OCI-LY1 (cell line): ENCODE measurements at regions not wholly inside any gene's neighbourhood (a gene's known extent, or its start where the extent isn't known, plus 50 kb on each side); places are given as distances from the start of the nearest gene placed in this dataset.
A peak's percentile ranks its signal among the peaks of the same experiment; 100 is the strongest.

Experiments
- H2AFZ ChIP-seq: fragments of 200-600 bp; sonication (generic), shearing (Covaris generic); 2 replicates; pipeline ENCODE4 v1.6.0; 2014; ENCODE audit warnings: antibody characterized with exemption, mild to moderate bottlenecking, low read length
- H3F3A ChIP-seq: fragments of 200-600 bp; sonication (generic), shearing (Covaris generic); 2 replicates; pipeline ENCODE4 v1.6.0; 2014; ENCODE audit warnings: mild to moderate bottlenecking, antibody characterized with exemption, low read length, moderate library complexity; ENCODE audit not compliant: insufficient read depth
- H3K27ac ChIP-seq: fragments of 200-600 bp; sonication (generic); 2 replicates; pipeline ENCODE4 v1.5.1; 2014; ENCODE audit warnings: low read length, mixed run types, mild to moderate bottlenecking, low read depth; ENCODE audit not compliant: poor library complexity, severe bottlenecking
- H3K27me3 ChIP-seq: fragments of 200-600 bp; sonication (generic); 2 replicates; pipeline ENCODE4 v1.6.0; 2014; ENCODE audit warnings: antibody characterized with exemption, mild to moderate bottlenecking, low read length, moderate library complexity; ENCODE audit not compliant: insufficient read depth
- H3K36me3 ChIP-seq: fragments of 200-600 bp; sonication (generic); 2 replicates; pipeline ENCODE4 v1.6.1; 2014; ENCODE audit warnings: mild to moderate bottlenecking, antibody characterized with exemption, low read length, moderate library complexity, mixed read lengths; ENCODE audit not compliant: insufficient read depth
- H3K4me1 ChIP-seq: fragments of 200-600 bp; sonication (generic); 2 replicates; pipeline ENCODE4 v1.5.1; 2014; ENCODE audit warnings: mild to moderate bottlenecking, low read length, moderate library complexity; ENCODE audit not compliant: insufficient read depth, severe bottlenecking
- H3K4me2 ChIP-seq: fragments of 200-600 bp; sonication (generic), shearing (Covaris generic); 2 replicates; pipeline ENCODE4 v1.6.1; 2014; ENCODE audit warnings: low read length
- H3K4me3 ChIP-seq: fragments of 200-600 bp; sonication (generic); 2 replicates; pipeline ENCODE4 v1.5.1; 2014; ENCODE audit warnings: low read length, low read depth, mild to moderate bottlenecking, mixed read lengths; ENCODE audit not compliant: poor library complexity, severe bottlenecking
- H3K79me2 ChIP-seq: fragments of 200-600 bp; shearing (Covaris generic); 2 replicates; pipeline ENCODE4 v1.6.1; 2016; ENCODE audit warnings: mixed run types, low read length, mixed read lengths; ENCODE audit not compliant: insufficient read depth
- H3K9ac ChIP-seq: fragments of 200-600 bp; sonication (generic), shearing (Covaris generic); 2 replicates; pipeline ENCODE4 v1.6.1; 2014; ENCODE audit warnings: mild to moderate bottlenecking, low read length, mixed read lengths
- H3K9me2 ChIP-seq: fragments of 200-600 bp; sonication (generic), shearing (Covaris generic); 2 replicates; pipeline ENCODE4 v1.6.1; 2014; ENCODE audit warnings: low read depth, mild to moderate bottlenecking, low read length, mixed read lengths
- H3K9me3 ChIP-seq: fragments of 200-600 bp; shearing (Covaris generic); 2 replicates; pipeline ENCODE4 v1.6.1; 2014; ENCODE audit warnings: low read length, mixed read lengths
- H4K20me1 ChIP-seq: fragments of 200-600 bp; sonication (generic), shearing (Covaris generic); 2 replicates; pipeline ENCODE4 v1.6.0; 2016; ENCODE audit warnings: mild to moderate bottlenecking, low read length; ENCODE audit not compliant: insufficient read depth
- CTCF ChIP-seq: fragments of 200-600 bp; sonication (generic), shearing (Covaris generic); IDR thresholded peaks from 2 replicates; pipeline ENCODE4 v1.5.1; 2017; ENCODE audit warnings: mild to moderate bottlenecking, antibody characterized with exemption, low read length, moderate library complexity, mixed read lengths
- EZH2 ChIP-seq: fragments of 200-600 bp; sonication (generic), shearing (Covaris generic); IDR thresholded peaks from 2 replicates; pipeline ENCODE4 v1.8.0; 2017; ENCODE audit warnings: borderline replicate concordance, mixed run types, mild to moderate bottlenecking, antibody characterized with exemption, low read length, moderate library complexity, mixed read lengths

- no peak for TF ChIP-seq EZH2
- TF ChIP-seq CTCF: no peak
- H3K9me2 ChIP-seq: no peaks in the 10 kb centered on the region
- no peak overlapping the region for H2AFZ ChIP-seq
- no peak overlapping the region for H3K4me2 ChIP-seq
- no peak overlapping the region for H3K27ac ChIP-seq
- H3K9ac ChIP-seq: no peak overlapping the region
- H3K4me3 ChIP-seq: no peak overlapping the region
- H3K79me2 ChIP-seq: no peaks in the 10 kb centered on the region
- no peaks in the 10 kb centered on the region for H4K20me1 ChIP-seq
- H3K36me3 ChIP-seq: no peaks in the 10 kb centered on the region
- H3F3A ChIP-seq: no peaks in the 10 kb centered on the region
- no peaks in the 10 kb centered on the region for H3K27me3 ChIP-seq
- H3K4me1 ChIP-seq: no peaks in the 10 kb centered on the region
- H3K9me3 ChIP-seq: no peaks in the 10 kb centered on the region
These were observed 1048.4 kb downstream of the NCAM2 start for GRCh38 chr21:22046576-22046975.

- Histone ChIP-seq H3K79me2 (no peaks in the 10 kb centered on the region), H3F3A (no peaks in the 10 kb centered on the region; the same call in 1 of the 2 replicates), H3K4me3 (no peak overlapping the region), H3K36me3 (no peaks in the 10 kb centered on the region), H3K9ac (no peak overlapping the region), H3K4me2 (no peak overlapping the region), H2AFZ (peak overlapping the region; percentile 97; the same call in 1 of the 2 replicates), H3K4me1 (no peaks in the 10 kb centered on the region), H3K27ac (no peak overlapping the region), H3K27me3 (no peaks in the 10 kb centered on the region), H3K9me3 (0 out of 2 replicates have a peak, but pooled peaks cover 3% of the 10 kb centered on the region), H4K20me1 (no peaks in the 10 kb centered on the region), H3K9me2 (no peaks in the 10 kb centered on the region)
- TF ChIP-seq EZH2 (no peak), CTCF (no peak)
These were observed 1058.7 kb downstream of the NCAM2 start for GRCh38 chr21:22056904-22057303.

GRCh38 chr21:22062472-22063139, 1064.4 kb downstream of the NCAM2 start:
- no peaks in the 10 kb centered on the region for H4K20me1 ChIP-seq
- no peaks in the 10 kb centered on the region for H3K27me3 ChIP-seq
- H3K4me2 ChIP-seq: no peak overlapping the region
- no peak overlapping the region for H3K27ac ChIP-seq
- no peak for TF ChIP-seq CTCF
- TF ChIP-seq EZH2: no peak
- H2AFZ ChIP-seq: peak overlapping the region; percentile 46; the same call in 1 of the 2 replicates
- H3F3A ChIP-seq: no peaks in the 10 kb centered on the region
- H3K79me2 ChIP-seq: no peaks in the 10 kb centered on the region
- 0 out of 2 replicates have a peak, but pooled peaks cover 3% of the 10 kb centered on the region for H3K9me3 ChIP-seq
- H3K9me2 ChIP-seq: no peaks in the 10 kb centered on the region
- no peaks in the 10 kb centered on the region for H3K4me1 ChIP-seq
- H3K36me3 ChIP-seq: no peaks in the 10 kb centered on the region
- no peak overlapping the region for H3K9ac ChIP-seq
- H3K4me3 ChIP-seq: no peak overlapping the region
